Uterus (tissue), 3 donors: ENCODE measurements at regions not wholly inside any gene's neighbourhood (a gene's known extent, or its start where the extent isn't known, plus 50 kb on each side); places are given as distances from the start of the nearest gene placed in this dataset.

Source experiments
- DNase-seq, 2 donors: peaks; one replicate each; pipeline ENCODE4 v3.0.0-alpha.2; 2019 to 2020
- H3K27ac ChIP-seq, 2 donors: fragments of 200-600 bp; sonication (generic); 1 replicate in 1 of 2; 2 replicates in 1 of 2; pipeline ENCODE4 v1.5.1; 2016 to 2018
- H3K27me3 ChIP-seq, 2 donors: fragments of 200-600 bp; sonication (generic); one replicate each; pipeline ENCODE4 v1.5.1; 2018 to 2019; ENCODE audit warnings: control low read depth in 1 of 2
- H3K36me3 ChIP-seq, 2 donors: fragments of 200-600 bp; sonication (generic); one replicate each; pipeline ENCODE4 v1.5.1; 2019; ENCODE audit warnings: control low read depth in 1 of 2
- H3K4me1 ChIP-seq, 2 donors: fragments of 200-600 bp; sonication (generic); one replicate each; pipeline ENCODE4 v1.5.1; 2018 to 2019; ENCODE audit warnings: control low read depth in 1 of 2
- H3K4me3 ChIP-seq, 2 donors: fragments of 200-600 bp; sonication (generic); 1 replicate in 1 of 2; 2 replicates in 1 of 2; pipeline ENCODE4 v1.5.1; 2018 to 2019; ENCODE audit warnings: mild to moderate bottlenecking in 1 of 2
- H3K9me3 ChIP-seq, 2 donors: fragments of 200-600 bp; sonication (generic); one replicate each; pipeline ENCODE4 v1.5.1; 2019; ENCODE audit warnings: control low read depth in 1 of 2
- POLR2A ChIP-seq, 2 donors: fragments of 450-650 bp; IDR thresholded peaks; one replicate each; pipeline ENCODE4 v1.6.1; 2016; ENCODE audit warnings: antibody characterized with exemption in 2 of 2, mild to moderate bottlenecking in 1 of 2, moderate library complexity in 1 of 2
- intact Hi-C: fragments of 100-400 bp; cut with DNase I; formaldehyde crosslinking; loops from one replicate; pipeline ENCODE4 v1.15.1; 2023; ENCODE audit warnings: low total_unique reads
- TF ChIP-seq, protein P1 (sequence below), 4 experiments: fragments of 200-600 bp in 2 of 4; fragments of 450-650 bp in 2 of 4; sonication (generic) in 2 of 4; IDR thresholded peaks; one replicate each; pipeline ENCODE4 v1.5.1; 2016 to 2019; ENCODE audit warnings: antibody characterized with exemption in 4 of 4, mild to moderate bottlenecking in 2 of 4, moderate library complexity in 1 of 4
- donor health status: DM: yes; HTN: yes; CAD: no.

DNA sequence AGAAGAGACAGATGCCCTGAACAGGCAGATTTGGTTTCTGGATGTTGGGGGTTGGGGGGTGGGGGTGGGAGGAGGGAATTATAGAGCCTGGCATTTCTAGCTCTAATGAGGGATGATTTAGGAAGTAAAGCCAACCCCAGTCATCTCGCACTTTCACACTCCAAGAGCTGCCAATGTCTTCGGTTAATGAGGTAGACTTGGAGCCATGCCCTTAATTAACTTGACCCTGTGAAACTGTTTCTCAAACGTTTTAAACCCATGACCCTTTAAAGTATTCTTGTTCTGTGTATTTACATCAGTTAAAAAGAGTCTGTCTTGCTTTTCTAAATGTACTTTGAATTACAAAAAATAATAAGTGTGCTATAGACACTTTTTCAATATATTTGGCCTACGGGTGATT is 466.9 kb downstream of the FAT4 start:
- no peaks in the 10 kb centered on the region for H3K4me1 ChIP-seq
- H3K27ac ChIP-seq, result no peak overlapping the region
- no peaks in the 10 kb centered on the region for H3K27me3 ChIP-seq
- no peak for DNase-seq
- no peaks in the 10 kb centered on the region for H3K9me3 ChIP-seq
- intact Hi-C loops, result no loop called here
- H3K4me3 ChIP-seq, result no peak overlapping the region
- no peaks in the 10 kb centered on the region for H3K36me3 ChIP-seq
- TF ChIP-seq, protein P1, sequence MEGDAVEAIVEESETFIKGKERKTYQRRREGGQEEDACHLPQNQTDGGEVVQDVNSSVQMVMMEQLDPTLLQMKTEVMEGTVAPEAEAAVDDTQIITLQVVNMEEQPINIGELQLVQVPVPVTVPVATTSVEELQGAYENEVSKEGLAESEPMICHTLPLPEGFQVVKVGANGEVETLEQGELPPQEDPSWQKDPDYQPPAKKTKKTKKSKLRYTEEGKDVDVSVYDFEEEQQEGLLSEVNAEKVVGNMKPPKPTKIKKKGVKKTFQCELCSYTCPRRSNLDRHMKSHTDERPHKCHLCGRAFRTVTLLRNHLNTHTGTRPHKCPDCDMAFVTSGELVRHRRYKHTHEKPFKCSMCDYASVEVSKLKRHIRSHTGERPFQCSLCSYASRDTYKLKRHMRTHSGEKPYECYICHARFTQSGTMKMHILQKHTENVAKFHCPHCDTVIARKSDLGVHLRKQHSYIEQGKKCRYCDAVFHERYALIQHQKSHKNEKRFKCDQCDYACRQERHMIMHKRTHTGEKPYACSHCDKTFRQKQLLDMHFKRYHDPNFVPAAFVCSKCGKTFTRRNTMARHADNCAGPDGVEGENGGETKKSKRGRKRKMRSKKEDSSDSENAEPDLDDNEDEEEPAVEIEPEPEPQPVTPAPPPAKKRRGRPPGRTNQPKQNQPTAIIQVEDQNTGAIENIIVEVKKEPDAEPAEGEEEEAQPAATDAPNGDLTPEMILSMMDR (IDR thresholded peaks at IDR 0.05), result no peak
- no peak for TF ChIP-seq POLR2A (IDR thresholded peaks at IDR 0.05)

DNA sequence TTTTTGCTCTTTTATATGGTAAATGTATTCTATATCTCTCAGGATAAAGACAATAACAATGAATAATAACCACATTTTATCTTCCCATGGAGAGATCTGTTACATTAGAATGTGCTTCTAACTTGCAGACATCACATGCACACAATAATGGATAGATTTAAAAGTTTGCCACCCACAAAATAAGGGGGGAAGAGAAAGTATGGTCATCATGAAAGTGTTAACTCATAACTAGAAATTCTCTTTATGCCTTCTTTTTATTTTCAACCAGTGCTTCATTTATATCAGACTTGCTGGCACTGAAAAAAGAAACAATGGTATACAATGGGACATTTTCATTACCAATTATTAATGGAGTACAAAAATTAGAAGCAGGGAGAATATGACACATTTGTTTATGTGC is 470.0 kb downstream of the FAT4 start:
- no peaks in the 10 kb centered on the region for H3K27me3 ChIP-seq

DNA sequence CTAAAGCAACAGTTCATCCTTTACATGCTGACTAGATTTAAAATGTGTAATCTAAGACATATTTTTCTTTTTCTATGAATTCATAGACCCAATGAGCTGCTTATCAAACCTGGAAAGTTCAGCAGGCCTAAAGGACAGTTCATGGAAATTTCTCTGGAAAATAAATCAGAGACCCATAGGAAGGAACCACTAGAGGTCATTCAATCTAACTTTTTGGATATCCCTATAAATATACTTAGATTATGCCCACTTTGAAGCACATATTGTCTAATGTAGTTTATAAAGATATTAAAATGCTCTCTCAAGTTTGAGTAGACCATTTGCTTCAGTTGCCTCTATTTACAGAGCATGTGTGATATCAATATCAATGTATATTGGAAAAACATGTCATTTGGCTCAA is 473.0 kb downstream of the FAT4 start:
- H3K4me1 ChIP-seq, result no peaks in the 10 kb centered on the region
- no peaks in the 10 kb centered on the region for H3K9me3 ChIP-seq
- no peaks in the 10 kb centered on the region for H3K36me3 ChIP-seq
- H3K27me3 ChIP-seq, result no peaks in the 10 kb centered on the region
- no peak for DNase-seq
- H3K4me3 ChIP-seq, result no peak overlapping the region
- TF ChIP-seq POLR2A (IDR thresholded peaks at IDR 0.05), result no peak
- TF ChIP-seq, protein P1 (IDR thresholded peaks at IDR 0.05), result no peak
- no peak overlapping the region for H3K27ac ChIP-seq
- intact Hi-C loops, result no loop called here

More for the DNA sequence above, 470.0 kb downstream of the FAT4 start:
- Histone ChIP-seq H3K4me1 (no peaks in the 10 kb centered on the region), H3K36me3 (no peaks in the 10 kb centered on the region), H3K4me3 (no peak overlapping the region), H3K9me3 (no peaks in the 10 kb centered on the region), H3K27ac (no peak overlapping the region)
- no peak for TF ChIP-seq POLR2A (IDR thresholded peaks at IDR 0.05)
- TF ChIP-seq, protein P1 (IDR thresholded peaks at IDR 0.05), result no peak
- DNase-seq, result no peak
- intact Hi-C loops, result no loop called here

DNA sequence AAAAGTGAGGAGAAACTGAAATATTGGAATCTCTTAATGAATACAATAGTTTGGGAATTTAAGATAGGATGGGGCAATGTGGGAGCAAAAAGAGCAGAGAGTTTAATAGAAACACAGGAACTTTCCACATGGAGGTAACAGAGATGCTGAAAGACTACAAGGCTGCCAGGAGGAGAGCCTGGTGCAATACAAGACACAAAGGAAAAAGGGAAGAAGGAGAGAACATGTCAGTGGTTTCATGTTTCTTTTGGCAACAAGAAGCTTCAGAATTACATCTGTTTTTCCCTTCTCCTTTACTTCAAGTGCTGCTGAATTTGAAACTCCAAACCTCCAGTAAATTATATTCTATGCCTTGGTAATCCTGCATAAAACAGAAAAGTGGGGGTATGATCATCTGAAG is 474.3 kb downstream of the FAT4 start:
- no peak for TF ChIP-seq POLR2A (IDR thresholded peaks at IDR 0.05)
- TF ChIP-seq, protein P1 (IDR thresholded peaks at IDR 0.05), result no peak
- no peaks in the 10 kb centered on the region for H3K4me1 ChIP-seq
- H3K9me3 ChIP-seq, result no peaks in the 10 kb centered on the region
- no peaks in the 10 kb centered on the region for H3K27me3 ChIP-seq
- intact Hi-C loops, result no loop called here
- H3K4me3 ChIP-seq, result no peak overlapping the region
- DNase-seq, result no peak
- H3K36me3 ChIP-seq, result no peaks in the 10 kb centered on the region
- H3K27ac ChIP-seq, result no peak overlapping the region

DNA sequence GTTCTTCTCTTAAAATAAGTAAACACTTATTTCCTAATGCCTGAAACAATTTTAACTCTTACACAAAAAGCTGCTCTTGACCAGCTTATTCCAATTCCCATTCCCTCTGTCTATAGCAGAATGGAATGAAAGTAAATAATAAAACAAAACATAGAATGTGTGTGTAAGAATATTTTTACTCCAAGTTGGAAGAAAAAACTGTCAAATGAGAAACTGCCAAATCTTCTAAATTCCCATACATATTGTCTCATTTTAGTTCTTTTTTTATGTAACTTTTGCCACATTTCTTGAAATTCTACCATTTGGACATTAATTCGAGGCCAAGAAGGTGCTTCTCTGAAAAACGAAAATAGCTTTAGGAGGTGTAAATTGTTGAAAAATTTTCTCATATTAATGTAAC is 477.1 kb downstream of the FAT4 start:
- Histone ChIP-seq H3K4me3 (no peak overlapping the region), H3K36me3 (no peaks in the 10 kb centered on the region), H3K27ac (no peak overlapping the region), H3K4me1 (no peaks in the 10 kb centered on the region), H3K9me3 (no peaks in the 10 kb centered on the region), H3K27me3 (no peaks in the 10 kb centered on the region)
- TF ChIP-seq, protein P1 (IDR thresholded peaks at IDR 0.05), result no peak
- no peak for TF ChIP-seq POLR2A (IDR thresholded peaks at IDR 0.05)
- DNase-seq, result no peak
- intact Hi-C loops, result no loop called here
